GM19455 (cell line): ENCODE measurements at regions not wholly inside any gene's neighbourhood (a gene's known extent, or its start where the extent isn't known, plus 50 kb on each side); places are given as distances from the start of the nearest gene placed in this dataset.

Experiments used
- ATAC-seq: cut with Tn5 transposase; IDR thresholded peaks from one replicate; pipeline ENCODE4 v1.9.1; 2021; ENCODE audit not compliant: unreplicated experiment

GRCh38 chr1:199307496-199308264, 668.8 kb downstream of the PTPRC start:
- no peak for ATAC-seq

- no peak for ATAC-seq
Observed at GRCh38 chr1:199308349-199308846, 669.6 kb downstream of the PTPRC start.

GRCh38 chr1:199310708-199311107, 671.9 kb downstream of the PTPRC start:
- no peak for ATAC-seq

- ATAC-seq, result no peak
Observed at GRCh38 chr1:199311478-199312262, 672.8 kb downstream of the PTPRC start.

GRCh38 chr1:199312626-199313025, 673.8 kb downstream of the PTPRC start:
- no peak for ATAC-seq

- ATAC-seq, result no peak
Observed at GRCh38 chr1:199313444-199313843, 674.6 kb downstream of the PTPRC start.

GRCh38 chr1:199319341-199319740, 680.5 kb downstream of the PTPRC start:
- no peak for ATAC-seq

GRCh38 chr1:199322278-199322677, 683.4 kb downstream of the PTPRC start:
- ATAC-seq, result no peak

- ATAC-seq, result no peak
Observed at GRCh38 chr1:199333180-199333579, 694.3 kb upstream of the NR5A2 start.

- no peak for ATAC-seq
Observed at GRCh38 chr1:199335496-199335895, 692.0 kb upstream of the NR5A2 start.

- ATAC-seq, result no peak
Observed at GRCh38 chr1:199336745-199337640, 690.5 kb upstream of the NR5A2 start.

- no peak for ATAC-seq
Observed at GRCh38 chr1:199338760-199339159, 688.8 kb upstream of the NR5A2 start.

- ATAC-seq, result no peak
Observed at GRCh38 chr1:199352351-199352750, 675.2 kb upstream of the NR5A2 start.

GRCh38 chr1:199353906-199354305, 673.6 kb upstream of the NR5A2 start:
- no peak for ATAC-seq

GRCh38 chr1:199356561-199356960, 670.9 kb upstream of the NR5A2 start:
- no peak for ATAC-seq

- no peak for ATAC-seq
Observed at GRCh38 chr1:199357599-199357998, 669.9 kb upstream of the NR5A2 start.

GRCh38 chr1:199362996-199363395, 664.5 kb upstream of the NR5A2 start:
- ATAC-seq, result no peak

- ATAC-seq, result no peak
Observed at GRCh38 chr1:199373139-199373538, 654.4 kb upstream of the NR5A2 start.

- ATAC-seq, result no peak
Observed at GRCh38 chr1:199377211-199377610, 650.3 kb upstream of the NR5A2 start.

- ATAC-seq, result no peak
Observed at GRCh38 chr1:199383793-199384192, 643.7 kb upstream of the NR5A2 start.

- no peak for ATAC-seq
Observed at GRCh38 chr1:199394856-199395255, 632.7 kb upstream of the NR5A2 start.
